ENCODE measurements at regions not wholly inside any gene's neighbourhood (a gene's known extent, or its start where the extent isn't known, plus 50 kb on each side); places are given as distances from the start of the nearest gene placed in this dataset.
"Not testable (repeated sequence)": the region's sequence is repeated elsewhere in the genome, so short reads cannot be mapped to it uniquely, and the experiment has no call there.

DNA sequence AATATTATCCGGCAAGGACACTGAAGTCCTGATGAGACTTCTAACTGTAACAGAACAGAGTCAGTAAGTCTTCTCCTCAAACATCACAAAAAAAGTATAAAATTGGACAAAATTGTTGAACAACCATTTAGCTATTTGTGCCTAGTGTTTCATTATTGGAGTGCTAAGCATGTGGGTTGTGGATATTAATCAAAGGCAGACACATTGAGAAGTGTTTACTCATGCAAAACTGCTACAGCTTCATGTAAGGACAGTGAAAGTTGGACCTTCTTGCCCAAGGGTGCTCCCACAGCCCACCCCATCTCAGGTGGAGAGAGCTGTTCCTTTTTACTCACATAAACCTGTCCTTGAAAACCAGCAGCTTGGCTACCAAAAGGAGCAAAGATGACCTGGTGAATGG is 355.1 kb upstream of the DAB2 start:
- FAIRE-seq: no peak

DNA sequence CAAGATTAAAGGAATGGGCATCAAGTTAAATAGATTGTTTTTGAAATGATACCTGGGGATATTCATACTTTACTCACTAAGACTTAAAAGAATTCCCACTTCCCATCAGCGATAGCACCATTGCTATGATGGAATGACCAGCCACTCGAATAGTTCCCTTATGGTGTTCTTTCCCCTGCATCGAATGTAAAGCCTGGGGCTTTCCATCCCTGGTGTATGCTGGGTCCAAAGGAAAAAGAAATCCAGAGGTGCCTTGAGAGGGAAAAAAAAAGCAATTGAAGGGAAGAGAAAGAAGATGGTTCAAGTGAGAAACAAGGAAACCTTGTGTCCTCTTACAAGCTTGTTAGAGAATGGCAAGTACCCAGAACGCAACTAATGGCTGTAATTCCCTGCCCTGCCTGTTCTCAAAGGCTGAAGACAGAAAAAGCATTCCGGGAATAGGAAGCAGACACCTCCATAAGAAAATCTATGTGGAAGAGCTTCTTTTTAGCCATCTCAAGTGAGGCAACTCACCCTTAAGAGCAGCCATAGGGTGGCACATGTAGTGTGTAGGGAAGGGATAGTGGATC is 351.1 kb upstream of the DAB2 start:
- no peak for FAIRE-seq

- FAIRE-seq: no peak
Measured at GRCh38 chr5:39775086-39775796, 350.5 kb upstream of the DAB2 start.

DNA sequence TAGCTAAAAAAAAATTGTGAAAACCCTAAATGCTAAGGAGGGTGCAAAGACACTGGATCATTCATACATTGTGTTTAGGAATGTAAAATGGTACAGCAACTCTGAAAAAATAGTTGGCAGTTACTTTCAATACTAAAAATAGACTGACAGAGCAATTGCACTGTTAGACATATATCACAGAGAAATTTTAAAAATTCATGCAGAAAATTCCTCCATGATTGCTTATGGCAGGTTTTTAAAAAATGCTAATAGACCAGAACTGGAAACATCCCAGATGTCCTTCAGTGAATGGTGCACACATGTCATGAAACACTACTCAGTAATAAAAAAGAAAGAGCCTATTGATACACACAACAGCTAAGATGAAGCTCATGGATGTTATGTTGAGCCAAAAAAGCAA is 349.8 kb upstream of the DAB2 start:
- no peak for FAIRE-seq

DNA sequence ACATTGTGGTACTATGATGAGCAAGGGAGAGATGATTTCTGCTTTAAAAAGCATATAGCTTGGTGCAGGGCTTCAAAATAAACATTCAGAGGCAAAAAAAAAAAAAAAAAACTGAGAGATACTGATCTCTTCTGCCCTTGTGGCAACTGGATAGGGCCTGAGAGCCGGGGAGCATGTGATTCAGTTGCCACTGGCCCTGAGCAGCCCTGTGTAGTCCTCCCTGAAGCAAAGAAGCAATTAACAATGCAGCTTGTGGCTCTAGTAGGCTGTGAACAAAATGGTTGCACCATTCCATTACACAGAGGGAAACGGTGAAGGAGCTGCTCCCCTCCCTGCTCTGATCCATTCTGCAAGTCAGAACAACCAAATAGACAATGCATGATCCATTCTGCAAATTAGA is 347.5 kb upstream of the DAB2 start:
- no peak for FAIRE-seq

- no peak for FAIRE-seq
Measured at GRCh38 chr5:39767916-39768315, 343.1 kb upstream of the DAB2 start.

GRCh38 chr5:39765366-39765765 is 340.6 kb upstream of the DAB2 start:
- FAIRE-seq: no peak

DNA sequence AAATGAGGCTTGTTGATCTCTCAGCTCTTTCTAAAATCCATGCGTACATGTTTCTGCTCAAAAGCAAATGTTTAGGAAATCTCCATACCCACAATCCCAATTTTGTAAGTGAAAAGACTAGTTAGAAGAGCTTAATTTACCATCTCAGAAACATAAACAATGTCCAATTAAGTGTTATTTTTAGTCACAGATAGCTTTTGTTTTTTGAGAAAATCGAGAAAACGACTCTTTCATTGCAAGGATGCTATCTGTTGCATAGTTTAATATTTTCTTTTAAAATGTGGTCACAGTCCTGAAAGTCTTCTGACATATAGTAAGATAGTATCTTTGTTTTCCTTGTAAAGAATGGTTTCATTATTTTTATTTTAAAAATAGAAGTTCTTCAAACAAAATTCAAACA is 338.0 kb upstream of the DAB2 start:
- no peak for FAIRE-seq

DNA sequence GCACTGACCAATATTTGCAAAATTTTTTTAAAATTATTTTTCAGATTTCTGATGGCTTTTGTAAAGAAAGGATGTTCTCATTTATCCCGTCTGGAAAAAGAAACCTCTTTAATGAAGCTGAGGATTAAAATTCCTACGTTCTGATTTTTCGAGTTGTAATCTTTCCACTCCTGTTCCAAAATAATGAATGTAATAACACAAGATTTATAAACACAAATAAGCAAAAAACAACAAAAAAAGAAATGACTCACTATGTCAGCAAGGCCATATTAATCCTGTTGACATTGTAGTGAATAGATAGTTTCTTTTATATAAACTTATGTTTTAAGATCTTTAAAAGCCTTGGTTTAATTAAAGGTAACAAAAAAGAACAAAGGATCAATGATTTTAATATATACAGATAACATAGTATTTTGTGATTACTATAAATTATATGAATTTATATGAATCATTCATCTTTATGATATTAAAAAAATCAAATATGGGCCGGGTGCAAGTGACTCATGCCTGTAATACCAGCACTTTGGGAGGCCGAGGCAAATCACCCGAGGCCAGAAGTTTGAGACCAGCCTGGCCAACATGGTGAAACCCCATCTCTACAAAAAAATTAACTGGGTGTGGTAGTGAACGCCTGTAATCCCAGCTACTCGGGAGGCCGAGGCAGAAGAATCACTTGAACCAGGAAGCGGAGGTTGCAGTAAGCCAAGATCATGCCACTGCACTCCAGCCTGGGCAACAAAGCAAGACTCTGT is 336.6 kb upstream of the DAB2 start:
- no peak for FAIRE-seq

- no peak for FAIRE-seq
Measured at GRCh38 chr5:39760385-39761198, 335.8 kb upstream of the DAB2 start.

- no peak for FAIRE-seq
Measured at GRCh38 chr5:39759701-39760100, 334.9 kb upstream of the DAB2 start.

DNA sequence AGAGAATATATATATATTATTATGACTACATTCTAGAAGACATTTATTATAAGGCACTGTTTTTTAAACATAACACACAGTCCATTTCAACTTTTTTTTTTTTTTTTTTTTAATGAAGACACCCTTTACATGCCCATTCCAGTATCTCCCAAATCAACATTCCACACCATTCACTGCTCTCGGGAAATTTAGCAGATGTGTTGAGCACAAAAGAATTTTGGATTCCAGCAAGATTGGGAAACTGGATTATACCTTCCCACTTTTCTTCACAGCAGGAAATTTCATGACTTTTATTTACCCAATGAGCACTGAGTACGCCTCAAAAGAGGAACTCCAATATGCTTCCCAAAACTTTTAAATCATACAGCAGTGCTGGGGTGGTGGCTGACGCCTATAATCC is 333.6 kb upstream of the DAB2 start:
- FAIRE-seq: no peak

GRCh38 chr5:39757131-39757530 is 332.4 kb upstream of the DAB2 start:
- FAIRE-seq: no peak

- no peak for FAIRE-seq
Measured at GRCh38 chr5:39755986-39756385, 331.2 kb upstream of the DAB2 start.

- FAIRE-seq: no peak
Measured at GRCh38 chr5:39755452-39755851, 330.7 kb upstream of the DAB2 start.

- not testable (repeated sequence) for FAIRE-seq
Measured at GRCh38 chr5:39753747-39754146, 329.0 kb upstream of the DAB2 start.

- no peak for FAIRE-seq
Measured at GRCh38 chr5:39750661-39751060, 325.9 kb upstream of the DAB2 start.

- no peak for FAIRE-seq
Measured at GRCh38 chr5:39742916-39743315, 318.1 kb upstream of the DAB2 start.

DNA sequence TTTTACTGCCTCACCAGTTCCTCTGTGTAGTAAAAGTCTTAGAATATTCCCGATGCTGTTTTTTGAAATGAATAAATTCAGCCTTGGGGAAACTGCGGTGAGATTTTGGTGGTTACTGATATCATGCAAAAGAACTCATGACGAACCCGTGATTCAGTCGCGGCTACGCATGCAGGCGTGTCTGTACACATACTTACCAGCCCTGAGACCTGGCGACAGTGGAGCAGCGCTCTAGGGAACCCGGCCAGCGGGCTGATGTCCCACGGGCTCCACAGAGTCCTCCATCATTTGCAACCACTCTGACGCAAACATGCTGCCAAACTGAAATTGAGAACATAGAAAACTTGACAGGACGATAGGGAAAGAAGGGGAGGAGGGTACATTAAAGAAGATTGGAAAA is 315.6 kb upstream of the DAB2 start:
- no peak for FAIRE-seq

DNA sequence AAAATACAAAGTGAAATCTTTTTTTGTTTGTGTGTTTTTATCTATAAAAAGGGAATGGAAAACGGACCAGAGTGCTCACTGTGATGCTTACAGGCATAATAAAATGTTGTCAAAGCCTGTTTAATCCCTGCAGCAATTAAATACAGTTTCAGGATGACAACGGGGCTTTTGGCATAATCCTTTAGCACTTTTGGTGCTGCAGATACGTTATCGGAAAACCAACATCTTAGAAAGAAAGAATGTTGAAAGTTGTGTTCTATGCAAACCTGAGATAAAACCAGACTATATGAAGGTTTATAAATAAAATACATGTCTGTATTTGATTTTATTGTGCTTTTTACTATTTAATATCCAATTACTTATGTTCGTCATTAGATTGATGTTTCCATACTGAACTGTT is 307.4 kb upstream of the DAB2 start:
- no peak for FAIRE-seq

- no peak for FAIRE-seq
Measured at GRCh38 chr5:39730699-39731098, 305.9 kb upstream of the DAB2 start.

- FAIRE-seq: no peak
Measured at GRCh38 chr5:39730006-39730405, 305.2 kb upstream of the DAB2 start.

GRCh38 chr5:39726467-39726866 is 301.7 kb upstream of the DAB2 start:
- FAIRE-seq: peak; percentile 74

- FAIRE-seq: no peak
Measured at GRCh38 chr5:39721394-39721793, 296.6 kb upstream of the DAB2 start.

All from islet of Langerhans (tissue), 1 donor.